NCI-H526 (cell line): ENCODE measurements at regions not wholly inside any gene's neighbourhood (a gene's known extent, or its start where the extent isn't known, plus 50 kb on each side); places are given as distances from the start of the nearest gene placed in this dataset.

ENCODE experiments used
- DNase-seq, 2 experiments: peaks; one replicate each; lab custom pipeline; 2025; lab: John Stamatoyannopoulos, UW

- no peak for DNase-seq
Observed at GRCh38 chr17:57174591-57174990, 81.7 kb upstream of the MSI2 start.

GRCh38 chr17:57178839-57179238, 77.5 kb upstream of the MSI2 start:
- peak in 1 of 2 experiments; percentile 61 for DNase-seq

GRCh38 chr17:57182621-57183020, 73.7 kb upstream of the MSI2 start:
- no peak for DNase-seq

GRCh38 chr17:57186226-57187019, 69.9 kb upstream of the MSI2 start:
- no peak for DNase-seq

- DNase-seq: no peak
Observed at GRCh38 chr17:57187391-57187790, 68.9 kb upstream of the MSI2 start.

- no peak for DNase-seq
Observed at GRCh38 chr17:57195785-57196460, 60.4 kb upstream of the MSI2 start.

- DNase-seq: no peak
Observed at GRCh38 chr17:57197466-57198071, 58.8 kb upstream of the MSI2 start.

GRCh38 chr17:57201481-57201880, 54.8 kb upstream of the MSI2 start:
- no peak for DNase-seq

- no peak for DNase-seq
Observed at GRCh38 chr17:57203040-57203439, 53.3 kb upstream of the MSI2 start.
